Right lobe of liver (tissue), 4 donors: ENCODE measurements at regions not wholly inside any gene's neighbourhood (a gene's known extent, or its start where the extent isn't known, plus 50 kb on each side); places are given as distances from the start of the nearest gene placed in this dataset.

Experiments
- POLR2A ChIP-seq: fragments of 450-650 bp; IDR thresholded peaks from one replicate; pipeline ENCODE4 v1.6.1; 2017; ENCODE audit warnings: antibody characterized with exemption, mild to moderate bottlenecking
- TF ChIP-seq, protein P1 (sequence below), 4 donors: fragments of 200-600 bp in 3 of 4; fragments of 450-650 bp in 1 of 4; IDR thresholded peaks; one replicate each; pipeline versions ENCODE4 v1.5.1 to v1.8.0; 2016 to 2022; ENCODE audit warnings: antibody characterized with exemption in 4 of 4, mild to moderate bottlenecking in 2 of 4
- donor health status: DM: no; HTN: no; CAD: no.
- donor health status: DM: no; HTN: no; CAD: no.
- donor health status: DM: no; HTN: yes; CAD: no.

DNA sequence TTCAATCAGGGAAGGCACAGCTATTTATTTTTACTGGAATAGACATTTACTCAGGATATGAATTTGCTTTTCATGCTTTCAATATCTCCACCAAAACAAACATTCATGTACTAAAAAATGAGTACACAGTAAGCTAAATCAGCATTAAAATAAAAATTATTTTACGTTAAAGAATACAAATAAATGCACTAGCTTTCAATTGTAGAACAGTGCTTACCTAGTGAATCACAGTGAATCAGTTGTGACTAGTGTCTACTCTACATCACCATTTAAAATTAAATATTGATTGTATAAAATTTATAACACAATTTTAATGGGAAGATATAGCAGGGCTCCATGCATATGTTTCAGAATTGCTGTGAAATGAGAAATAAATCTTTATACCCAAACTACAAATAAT, 929.6 kb upstream of the ATXN8OS start:
- TF ChIP-seq, protein P1, sequence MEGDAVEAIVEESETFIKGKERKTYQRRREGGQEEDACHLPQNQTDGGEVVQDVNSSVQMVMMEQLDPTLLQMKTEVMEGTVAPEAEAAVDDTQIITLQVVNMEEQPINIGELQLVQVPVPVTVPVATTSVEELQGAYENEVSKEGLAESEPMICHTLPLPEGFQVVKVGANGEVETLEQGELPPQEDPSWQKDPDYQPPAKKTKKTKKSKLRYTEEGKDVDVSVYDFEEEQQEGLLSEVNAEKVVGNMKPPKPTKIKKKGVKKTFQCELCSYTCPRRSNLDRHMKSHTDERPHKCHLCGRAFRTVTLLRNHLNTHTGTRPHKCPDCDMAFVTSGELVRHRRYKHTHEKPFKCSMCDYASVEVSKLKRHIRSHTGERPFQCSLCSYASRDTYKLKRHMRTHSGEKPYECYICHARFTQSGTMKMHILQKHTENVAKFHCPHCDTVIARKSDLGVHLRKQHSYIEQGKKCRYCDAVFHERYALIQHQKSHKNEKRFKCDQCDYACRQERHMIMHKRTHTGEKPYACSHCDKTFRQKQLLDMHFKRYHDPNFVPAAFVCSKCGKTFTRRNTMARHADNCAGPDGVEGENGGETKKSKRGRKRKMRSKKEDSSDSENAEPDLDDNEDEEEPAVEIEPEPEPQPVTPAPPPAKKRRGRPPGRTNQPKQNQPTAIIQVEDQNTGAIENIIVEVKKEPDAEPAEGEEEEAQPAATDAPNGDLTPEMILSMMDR (IDR thresholded peaks at IDR 0.05), result no peak
- no peak for TF ChIP-seq POLR2A
